GM13976 (cell line): ENCODE measurements at regions not wholly inside any gene's neighbourhood (a gene's known extent, or its start where the extent isn't known, plus 50 kb on each side); places are given as distances from the start of the nearest gene placed in this dataset.

Source experiments
- DNase-seq: peaks from one replicate; pipeline ENCODE4 v3.0.0; 2012; ENCODE audit warnings: low spot score
- in situ Hi-C: fragments of 300-500 bp; cut with MboI; formaldehyde crosslinking; loops from one replicate; pipeline ENCODE4 v1.12.0; 2022; ENCODE audit warnings: low sequenced_read_pairs, mixed read lengths, inconsistent platforms; ENCODE audit not compliant: unreplicated experiment
- TF ChIP-seq, protein P1 (sequence below): IDR thresholded peaks from 2 replicates; pipeline ENCODE4 v1.5.1; 2012; ENCODE audit warnings: borderline replicate concordance, mild to moderate bottlenecking; ENCODE audit not compliant: insufficient read depth; ENCODE audit errors: extremely low read depth, missing control alignments, control extremely low read depth

DNA sequence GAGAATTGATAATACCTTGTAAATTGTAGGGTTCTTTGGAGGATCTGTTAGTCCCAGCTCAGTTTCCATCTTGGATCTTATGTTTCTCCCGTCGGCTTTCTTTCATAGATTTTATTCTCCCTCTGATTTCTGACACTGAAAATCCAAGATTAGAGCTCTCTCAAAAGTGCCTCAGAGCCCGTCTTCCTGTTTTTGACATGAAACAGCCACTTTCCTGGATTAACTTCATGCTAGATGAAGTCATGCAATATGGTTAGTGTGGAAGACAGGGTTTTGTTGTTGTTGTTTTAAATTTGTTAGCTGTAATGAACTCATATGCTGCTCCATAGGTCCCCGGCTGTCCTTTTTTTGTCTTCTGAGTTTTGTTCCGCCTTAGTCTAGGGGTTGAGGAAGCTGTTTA is 51.6 kb upstream of the ZFR start:
- in situ Hi-C loops = no loop called here
- TF ChIP-seq, protein P1, sequence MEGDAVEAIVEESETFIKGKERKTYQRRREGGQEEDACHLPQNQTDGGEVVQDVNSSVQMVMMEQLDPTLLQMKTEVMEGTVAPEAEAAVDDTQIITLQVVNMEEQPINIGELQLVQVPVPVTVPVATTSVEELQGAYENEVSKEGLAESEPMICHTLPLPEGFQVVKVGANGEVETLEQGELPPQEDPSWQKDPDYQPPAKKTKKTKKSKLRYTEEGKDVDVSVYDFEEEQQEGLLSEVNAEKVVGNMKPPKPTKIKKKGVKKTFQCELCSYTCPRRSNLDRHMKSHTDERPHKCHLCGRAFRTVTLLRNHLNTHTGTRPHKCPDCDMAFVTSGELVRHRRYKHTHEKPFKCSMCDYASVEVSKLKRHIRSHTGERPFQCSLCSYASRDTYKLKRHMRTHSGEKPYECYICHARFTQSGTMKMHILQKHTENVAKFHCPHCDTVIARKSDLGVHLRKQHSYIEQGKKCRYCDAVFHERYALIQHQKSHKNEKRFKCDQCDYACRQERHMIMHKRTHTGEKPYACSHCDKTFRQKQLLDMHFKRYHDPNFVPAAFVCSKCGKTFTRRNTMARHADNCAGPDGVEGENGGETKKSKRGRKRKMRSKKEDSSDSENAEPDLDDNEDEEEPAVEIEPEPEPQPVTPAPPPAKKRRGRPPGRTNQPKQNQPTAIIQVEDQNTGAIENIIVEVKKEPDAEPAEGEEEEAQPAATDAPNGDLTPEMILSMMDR = no peak
- no peak for DNase-seq

DNA sequence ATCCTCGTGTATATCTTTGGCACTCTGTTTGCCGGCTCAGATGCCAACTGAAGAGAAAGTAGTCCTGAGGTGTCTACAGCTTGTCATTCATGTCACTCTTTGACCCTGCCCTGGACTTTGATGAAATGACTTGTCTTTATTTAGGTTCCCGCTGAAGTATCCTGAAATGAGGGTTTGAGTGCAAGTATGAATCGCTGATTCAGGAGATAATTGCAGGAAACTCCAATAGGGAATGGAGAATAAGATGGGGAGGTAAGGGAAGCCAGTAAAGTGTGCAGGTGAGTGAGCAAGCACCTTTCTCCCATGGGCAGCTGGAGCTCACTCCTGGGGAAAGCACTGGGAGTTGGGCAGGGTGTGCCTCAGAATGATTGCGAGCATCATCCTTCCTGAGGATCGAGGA is 50.3 kb upstream of the ZFR start:
- in situ Hi-C loops = no loop called here
- no peak for DNase-seq
- TF ChIP-seq, protein P1 = no peak
